GM12878 (cell line): ENCODE measurements at regions not wholly inside any gene's neighbourhood (a gene's known extent, or its start where the extent isn't known, plus 50 kb on each side); places are given as distances from the start of the nearest gene placed in this dataset.

Source experiments
- ATAC-seq: fragments of 200-7000 bp; cut with Tn5 transposase; 3 replicates; pipeline ENCODE4 v1.9.1; 2020; ENCODE audit warnings: mild to moderate bottlenecking, moderate library complexity
- BruUV-seq: library from RNA; stranded (reverse); fragments of 400-500 nt; replicated peaks from 2 replicates; lab custom pipeline; 2021; lab: Mats Ljungman, UMichigan
- CTCF ChIA-PET: fragments of 300-600 bp; sonication (Branson Sonifier 250); formaldehyde crosslinking; extraction: SDS; loops from one replicate; lab custom pipeline; 2021; ENCODE audit warnings: inconsistent platforms; lab: Yijun Ruan, JAX
- POLR2A ChIA-PET: fragments of 350-600 bp; formaldehyde crosslinking; extraction: SDS; loops from one replicate; lab custom pipeline; 2021; ENCODE audit warnings: inconsistent platforms; lab: Charles Lee
- RAD21 ChIA-PET: fragments of 300-600 bp; sonication (Branson Sonifier 250); formaldehyde crosslinking; loops from one replicate; lab custom pipeline; 2023; ENCODE audit warnings: antibody characterized with exemption; ENCODE audit not compliant: unreplicated experiment; lab: Charles Lee
- SMC1A ChIA-PET: fragments of 300-600 bp; sonication (Branson Sonifier 250); formaldehyde crosslinking; loops from one replicate; lab custom pipeline; 2023; ENCODE audit not compliant: unreplicated experiment, uncharacterized antibody; lab: Charles Lee
- DNase-seq: peaks from one replicate; pipeline ENCODE4 v3.0.0-alpha.2; 2011; ENCODE audit warnings: low read depth, low spot score
- FAIRE-seq: peaks from 3 replicates; lab custom pipeline; 2011; peaks lifted over from hg19 to GRCh38; lab: Jason Lieb, UNC
- H2AFZ ChIP-seq: 2 replicates; pipeline ENCODE4 v1.6.0; 2011; ENCODE audit warnings: low read depth, low read length, control low read depth; ENCODE audit not compliant: control insufficient read depth
- H3K27ac ChIP-seq: 2 replicates; pipeline ENCODE4 v1.5.1; 2011; ENCODE audit warnings: control low read depth; ENCODE audit not compliant: control insufficient read depth, insufficient read depth
- H3K27me3 ChIP-seq, 2 experiments: replicated peaks in 1 of 2; 2 replicates each; pipeline versions ENCODE4 v1.6.0 to v1.6.1; 2011; ENCODE audit warnings: low read length in 1 of 2; ENCODE audit not compliant: control insufficient read depth in 2 of 2, insufficient read depth in 2 of 2
- H3K36me3 ChIP-seq, 2 experiments: 2 replicates each; pipeline ENCODE4 v1.5.1; 2011; ENCODE audit warnings: low read length in 1 of 2; ENCODE audit not compliant: control insufficient read depth in 2 of 2, insufficient read depth in 2 of 2
- H3K4me1 ChIP-seq: 2 replicates; pipeline ENCODE4 v1.6.1; 2011; ENCODE audit warnings: mild to moderate bottlenecking, low read length, moderate library complexity, mixed read lengths; ENCODE audit not compliant: control insufficient read depth, insufficient read depth
- H3K4me2 ChIP-seq: 2 replicates; pipeline ENCODE4 v1.6.0; 2011; ENCODE audit warnings: control low read depth; ENCODE audit not compliant: control insufficient read depth, insufficient read depth
- H3K4me3 ChIP-seq: fragments of 200-600 bp; sonication (generic); 2 replicates; pipeline ENCODE4 v1.5.1; 2016
- H3K79me2 ChIP-seq: 2 replicates; pipeline ENCODE4 v1.6.0; 2011; ENCODE audit warnings: low read length; ENCODE audit not compliant: control insufficient read depth, insufficient read depth
- H3K9ac ChIP-seq: 2 replicates; pipeline ENCODE4 v1.8.0; 2011; ENCODE audit warnings: low read length, control low read depth, mixed read lengths; ENCODE audit not compliant: control insufficient read depth, insufficient read depth
- H3K9me3 ChIP-seq: replicated peaks from 3 replicates; pipeline ENCODE4 v1.5.1; 2011; ENCODE audit warnings: mild to moderate bottlenecking, low read length; ENCODE audit not compliant: control insufficient read depth, insufficient read depth
- H4K20me1 ChIP-seq: 2 replicates; pipeline ENCODE4 v1.6.0; 2011; ENCODE audit not compliant: control insufficient read depth, insufficient read depth
- BRCA1 ChIP-seq: IDR thresholded peaks from 2 replicates; pipeline ENCODE4 v1.6.1; 2011; ENCODE audit warnings: low read depth, low read length, improper control_type of control experiment
- EED ChIP-seq: sonication (generic); IDR thresholded peaks from 2 replicates; pipeline ENCODE4 v1.6.1; 2016; ENCODE audit warnings: antibody characterized with exemption, low read depth
- HCFC1 ChIP-seq: fragments of 150-350 bp; IDR thresholded peaks from 2 replicates; pipeline ENCODE4 v1.6.1; 2014; ENCODE audit warnings: low read length
- KAT2A ChIP-seq: conservative IDR thresholded peaks from 2 replicates; pipeline ENCODE4 v1.6.1; 2011; ENCODE audit warnings: low read depth, low read length; ENCODE audit not compliant: control insufficient read depth
- MYC ChIP-seq: IDR thresholded peaks from 2 replicates; pipeline ENCODE4 v1.6.1; 2011; ENCODE audit warnings: mild to moderate bottlenecking, low read length, moderate library complexity, inconsistent platforms; ENCODE audit not compliant: insufficient read depth, insufficient replicate concordance, insufficient read length, severe bottlenecking
- NR2C2 ChIP-seq: IDR thresholded peaks from 2 replicates; pipeline ENCODE4 v1.6.1; 2011; ENCODE audit warnings: borderline replicate concordance, low read depth; ENCODE audit not compliant: control insufficient read depth, insufficient read length
- RAD51 ChIP-seq: fragments of 450-650 bp; IDR thresholded peaks from 2 replicates; pipeline ENCODE4 v1.6.1; 2016; ENCODE audit warnings: moderate library complexity, mild to moderate bottlenecking, inconsistent platforms
- SIX5 ChIP-seq: IDR thresholded peaks from 2 replicates; pipeline ENCODE4 v1.6.1; 2011; ENCODE audit warnings: mild to moderate bottlenecking, low read depth, low read length, moderate library complexity; ENCODE audit not compliant: severe bottlenecking
- SPI1 ChIP-seq: IDR thresholded peaks from 2 replicates; pipeline ENCODE4 v1.6.1; 2011; ENCODE audit warnings: low read depth, mild to moderate bottlenecking, low read length, moderate library complexity, borderline replicate concordance; ENCODE audit not compliant: insufficient read depth
- TCF7 ChIP-seq: IDR thresholded peaks from 2 replicates; pipeline ENCODE4 v1.6.1; 2014; ENCODE audit warnings: antibody characterized with exemption, borderline replicate concordance
- WRNIP1 ChIP-seq: IDR thresholded peaks from 2 replicates; pipeline ENCODE4 v1.6.1; 2011; ENCODE audit warnings: low read depth, low read length, improper control_type of control experiment, borderline replicate concordance
- in situ Hi-C: fragments of 300-500 bp; cut with MboI; formaldehyde crosslinking; loops from 9 replicates; pipeline ENCODE4 v1.14.3; 2018; ENCODE audit warnings: mixed read lengths
- intact Hi-C: fragments of 100-400 bp; cut with micrococcal nuclease; formaldehyde crosslinking; loops from one replicate; pipeline ENCODE4 v1.14.2; 2022; ENCODE audit not compliant: unreplicated experiment
- TF ChIP-seq, protein P1 (sequence below): fragments of 450-650 bp; IDR thresholded peaks from 2 replicates; pipeline ENCODE4 v1.6.1; 2017; ENCODE audit warnings: mild to moderate bottlenecking, moderate library complexity
- TF ChIP-seq, protein P2 (sequence below): fragments of 450-650 bp; IDR thresholded peaks from 2 replicates; pipeline ENCODE4 v1.6.1; 2018; ENCODE audit warnings: mild to moderate bottlenecking, low read depth, moderate library complexity; ENCODE audit not compliant: partially characterized antibody

DNA sequence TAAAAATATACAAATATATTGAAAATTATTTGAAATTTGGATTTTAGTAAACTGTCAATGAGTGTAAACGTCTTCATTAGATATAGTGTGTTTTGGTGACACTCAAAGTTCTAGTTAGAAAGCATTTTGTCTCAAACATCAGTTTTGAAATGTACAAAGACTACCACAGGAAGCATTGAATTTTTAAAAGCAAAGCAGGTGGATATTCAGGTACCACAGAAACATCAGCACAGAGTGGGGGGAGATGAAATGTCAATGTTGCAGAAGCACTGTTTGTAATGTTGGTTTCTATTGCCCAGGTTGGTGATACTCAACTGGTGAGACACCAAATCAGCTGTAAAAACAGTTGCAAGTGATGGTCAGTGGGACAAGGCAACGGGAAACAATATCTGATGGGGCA lies 136.5 kb upstream of the ITGA4 start (continued):
- no peak for TF ChIP-seq NR2C2
- TF ChIP-seq, protein P1, sequence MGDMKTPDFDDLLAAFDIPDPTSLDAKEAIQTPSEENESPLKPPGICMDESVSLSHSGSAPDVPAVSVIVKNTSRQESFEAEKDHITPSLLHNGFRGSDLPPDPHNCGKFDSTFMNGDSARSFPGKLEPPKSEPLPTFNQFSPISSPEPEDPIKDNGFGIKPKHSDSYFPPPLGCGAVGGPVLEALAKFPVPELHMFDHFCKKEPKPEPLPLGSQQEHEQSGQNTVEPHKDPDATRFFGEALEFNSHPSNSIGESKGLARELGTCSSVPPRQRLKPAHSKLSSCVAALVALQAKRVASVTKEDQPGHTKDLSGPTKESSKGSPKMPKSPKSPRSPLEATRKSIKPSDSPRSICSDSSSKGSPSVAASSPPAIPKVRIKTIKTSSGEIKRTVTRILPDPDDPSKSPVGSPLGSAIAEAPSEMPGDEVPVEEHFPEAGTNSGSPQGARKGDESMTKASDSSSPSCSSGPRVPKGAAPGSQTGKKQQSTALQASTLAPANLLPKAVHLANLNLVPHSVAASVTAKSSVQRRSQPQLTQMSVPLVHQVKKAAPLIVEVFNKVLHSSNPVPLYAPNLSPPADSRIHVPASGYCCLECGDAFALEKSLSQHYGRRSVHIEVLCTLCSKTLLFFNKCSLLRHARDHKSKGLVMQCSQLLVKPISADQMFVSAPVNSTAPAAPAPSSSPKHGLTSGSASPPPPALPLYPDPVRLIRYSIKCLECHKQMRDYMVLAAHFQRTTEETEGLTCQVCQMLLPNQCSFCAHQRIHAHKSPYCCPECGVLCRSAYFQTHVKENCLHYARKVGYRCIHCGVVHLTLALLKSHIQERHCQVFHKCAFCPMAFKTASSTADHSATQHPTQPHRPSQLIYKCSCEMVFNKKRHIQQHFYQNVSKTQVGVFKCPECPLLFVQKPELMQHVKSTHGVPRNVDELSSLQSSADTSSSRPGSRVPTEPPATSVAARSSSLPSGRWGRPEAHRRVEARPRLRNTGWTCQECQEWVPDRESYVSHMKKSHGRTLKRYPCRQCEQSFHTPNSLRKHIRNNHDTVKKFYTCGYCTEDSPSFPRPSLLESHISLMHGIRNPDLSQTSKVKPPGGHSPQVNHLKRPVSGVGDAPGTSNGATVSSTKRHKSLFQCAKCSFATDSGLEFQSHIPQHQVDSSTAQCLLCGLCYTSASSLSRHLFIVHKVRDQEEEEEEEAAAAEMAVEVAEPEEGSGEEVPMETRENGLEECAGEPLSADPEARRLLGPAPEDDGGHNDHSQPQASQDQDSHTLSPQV: no peak
- no peak for TF ChIP-seq HCFC1

DNA sequence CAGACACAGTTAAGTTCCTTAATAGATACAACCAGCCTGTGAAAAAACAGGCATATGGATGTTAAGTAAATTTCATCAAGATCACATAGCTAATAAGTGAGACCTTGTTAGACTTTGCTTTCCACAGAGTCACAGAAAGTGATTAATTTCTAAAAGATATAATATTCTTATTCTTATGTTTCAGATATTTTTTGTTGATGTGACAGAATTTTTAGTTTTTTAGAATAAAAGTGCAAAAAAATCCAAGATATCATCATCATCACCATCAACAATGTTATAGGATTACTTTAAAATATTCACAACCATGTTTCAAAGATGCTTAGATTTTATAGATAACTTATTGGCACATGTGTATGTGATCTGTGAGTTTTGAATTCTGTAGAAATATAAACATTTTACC lies 132.3 kb upstream of the ITGA4 start:
- intact Hi-C loops: no loop called here
- no peak overlapping the region for H3K9ac ChIP-seq
- no peak overlapping the region for H3K4me3 ChIP-seq
- H3K27me3 ChIP-seq: no peaks in the 10 kb centered on the region
- H2AFZ ChIP-seq: no peak overlapping the region
- H3K27ac ChIP-seq: no peak overlapping the region
- POLR2A ChIA-PET: interaction anchor here (0.5 to 1.3 kb wide), 2 partner anchors 11 to 14 kb away, joined by 3 read pairs; no protein-coding TSS in a partner anchor
- H3K79me2 ChIP-seq: no peaks in the 10 kb centered on the region
- no peaks in the 10 kb centered on the region for H4K20me1 ChIP-seq
- no TSS peak for BruUV-seq
- FAIRE-seq: no peak
- H3K36me3 ChIP-seq: no peaks in the 10 kb centered on the region
- no peak for TF ChIP-seq KAT2A
- no peak for TF ChIP-seq TCF7
- no peak for TF ChIP-seq MYC
- TF ChIP-seq NR2C2: no peak
- TF ChIP-seq, protein P2, sequence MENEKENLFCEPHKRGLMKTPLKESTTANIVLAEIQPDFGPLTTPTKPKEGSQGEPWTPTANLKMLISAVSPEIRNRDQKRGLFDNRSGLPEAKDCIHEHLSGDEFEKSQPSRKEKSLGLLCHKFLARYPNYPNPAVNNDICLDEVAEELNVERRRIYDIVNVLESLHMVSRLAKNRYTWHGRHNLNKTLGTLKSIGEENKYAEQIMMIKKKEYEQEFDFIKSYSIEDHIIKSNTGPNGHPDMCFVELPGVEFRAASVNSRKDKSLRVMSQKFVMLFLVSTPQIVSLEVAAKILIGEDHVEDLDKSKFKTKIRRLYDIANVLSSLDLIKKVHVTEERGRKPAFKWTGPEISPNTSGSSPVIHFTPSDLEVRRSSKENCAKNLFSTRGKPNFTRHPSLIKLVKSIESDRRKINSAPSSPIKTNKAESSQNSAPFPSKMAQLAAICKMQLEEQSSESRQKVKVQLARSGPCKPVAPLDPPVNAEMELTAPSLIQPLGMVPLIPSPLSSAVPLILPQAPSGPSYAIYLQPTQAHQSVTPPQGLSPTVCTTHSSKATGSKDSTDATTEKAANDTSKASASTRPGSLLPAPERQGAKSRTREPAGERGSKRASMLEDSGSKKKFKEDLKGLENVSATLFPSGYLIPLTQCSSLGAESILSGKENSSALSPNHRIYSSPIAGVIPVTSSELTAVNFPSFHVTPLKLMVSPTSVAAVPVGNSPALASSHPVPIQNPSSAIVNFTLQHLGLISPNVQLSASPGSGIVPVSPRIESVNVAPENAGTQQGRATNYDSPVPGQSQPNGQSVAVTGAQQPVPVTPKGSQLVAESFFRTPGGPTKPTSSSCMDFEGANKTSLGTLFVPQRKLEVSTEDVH: no peak
- TF ChIP-seq RAD51: no peak
- TF ChIP-seq EED: no peak
- no peak for TF ChIP-seq WRNIP1
- no peak for TF ChIP-seq SIX5
- no peak for TF ChIP-seq BRCA1
- no peak for TF ChIP-seq SPI1
- H3K4me1 ChIP-seq: no peaks in the 10 kb centered on the region
- no peak for ATAC-seq
- DNase-seq: no peak
- SMC1A ChIA-PET: interaction anchor here (1.0 to 2.4 kb wide), 4 partner anchors 8 to 21 kb away, joined by 3 to 6 read pairs (median 4); no protein-coding TSS in a partner anchor
- H3K4me2 ChIP-seq: no peak overlapping the region
- RAD21 ChIA-PET: interaction anchor here (0.6 to 1.2 kb wide), 2 partner anchors 8 to 21 kb away, joined by 3 to 5 read pairs; no protein-coding TSS in a partner anchor
- in situ Hi-C loops: no loop called here
- H3K9me3 ChIP-seq: no peaks in the 10 kb centered on the region
- CTCF ChIA-PET: interaction anchor here (1.2 kb wide), 1 partner anchor 8 kb away, joined by 3 read pairs; no protein-coding TSS in a partner anchor
